Adrenal gland (tissue), 5 donors: ENCODE measurements at regions not wholly inside any gene's neighbourhood (a gene's known extent, or its start where the extent isn't known, plus 50 kb on each side); places are given as distances from the start of the nearest gene placed in this dataset.

Experiments used
- CTCF ChIP-seq, 6 experiments: fragments of 450-650 bp in 4 of 6; fragments of 200-600 bp in 2 of 6; sonication (generic) in 1 of 6; IDR thresholded peaks; 1 replicate in 5 of 6; 2 replicates in 1 of 6; pipeline versions ENCODE4 v1.5.1 to v1.8.0; 2016 to 2021; ENCODE audit warnings: antibody characterized with exemption in 6 of 6, mild to moderate bottlenecking in 2 of 6, moderate library complexity in 1 of 6
- POLR2A ChIP-seq, 2 donors: fragments of 450-650 bp; IDR thresholded peaks; one replicate each; pipeline ENCODE4 v1.6.1; 2017; ENCODE audit warnings: antibody characterized with exemption in 2 of 2, mild to moderate bottlenecking in 2 of 2, moderate library complexity in 1 of 2
- donor health status: DM: no; HTN: no; CAD: no.

DNA sequence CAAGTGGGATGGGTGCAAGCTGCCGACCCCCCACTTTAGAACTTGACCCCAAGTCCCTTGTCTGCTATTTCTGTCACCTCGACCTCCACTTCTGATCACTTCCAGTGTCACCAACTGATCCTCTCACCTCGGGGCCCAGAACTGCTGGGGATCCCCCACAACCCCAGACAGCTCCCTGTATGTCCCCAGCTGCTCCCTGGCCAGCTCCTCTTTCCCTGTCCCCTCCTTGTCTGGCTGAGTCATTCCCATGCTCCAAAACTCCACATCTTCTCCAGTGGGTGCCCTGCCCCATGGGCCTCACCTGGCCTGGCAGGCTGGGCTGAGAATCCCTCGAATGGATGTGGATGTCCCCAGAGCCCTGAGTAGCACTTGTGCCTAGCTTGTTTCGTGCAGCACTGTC lies 154.3 kb upstream of the PCBD1 start:
- TF ChIP-seq CTCF (IDR thresholded peaks at IDR 0.05) (no peak), POLR2A (IDR thresholded peaks at IDR 0.05) (no peak)
